ENCODE measurements at regions not wholly inside any gene's neighbourhood (a gene's known extent, or its start where the extent isn't known, plus 50 kb on each side); places are given as distances from the start of the nearest gene placed in this dataset.
"Not testable (repeated sequence)": the region's sequence is repeated elsewhere in the genome, so short reads cannot be mapped to it uniquely, and the experiment has no call there.

DNA sequence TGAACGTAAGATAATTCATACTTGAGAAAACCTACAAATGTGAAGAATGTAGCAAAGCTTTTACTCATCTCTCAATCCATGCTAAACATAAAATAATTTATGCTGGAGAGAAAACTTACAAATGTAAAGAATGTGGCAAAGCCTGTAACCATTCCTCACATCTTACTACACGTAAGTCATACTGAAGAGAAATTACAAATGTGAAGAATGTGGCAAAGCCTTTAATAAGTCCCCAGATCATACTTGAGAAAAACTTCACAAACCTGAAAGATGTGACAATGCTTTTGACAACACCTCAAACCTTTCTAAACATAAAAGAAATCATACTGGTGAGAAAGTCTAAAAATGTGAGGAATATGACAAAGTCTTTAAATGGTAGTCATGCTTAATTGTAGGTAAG, 89.4 kb downstream of the ZNF675 start:
- no peaks in the 10 kb centered on the region for H3K27me3 ChIP-seq (ENCODE audit: control insufficient read depth, insufficient read depth, low read length)
- H3K27ac ChIP-seq (ENCODE audit: low read depth, low read length), result no peak overlapping the region
- ChIA-PET POLR2A (no interaction called here), CTCF (no interaction called here)
- no peak overlapping the region for H3K4me3 ChIP-seq (ENCODE audit: low read depth, low read length)
- TF ChIP-seq, protein P1, sequence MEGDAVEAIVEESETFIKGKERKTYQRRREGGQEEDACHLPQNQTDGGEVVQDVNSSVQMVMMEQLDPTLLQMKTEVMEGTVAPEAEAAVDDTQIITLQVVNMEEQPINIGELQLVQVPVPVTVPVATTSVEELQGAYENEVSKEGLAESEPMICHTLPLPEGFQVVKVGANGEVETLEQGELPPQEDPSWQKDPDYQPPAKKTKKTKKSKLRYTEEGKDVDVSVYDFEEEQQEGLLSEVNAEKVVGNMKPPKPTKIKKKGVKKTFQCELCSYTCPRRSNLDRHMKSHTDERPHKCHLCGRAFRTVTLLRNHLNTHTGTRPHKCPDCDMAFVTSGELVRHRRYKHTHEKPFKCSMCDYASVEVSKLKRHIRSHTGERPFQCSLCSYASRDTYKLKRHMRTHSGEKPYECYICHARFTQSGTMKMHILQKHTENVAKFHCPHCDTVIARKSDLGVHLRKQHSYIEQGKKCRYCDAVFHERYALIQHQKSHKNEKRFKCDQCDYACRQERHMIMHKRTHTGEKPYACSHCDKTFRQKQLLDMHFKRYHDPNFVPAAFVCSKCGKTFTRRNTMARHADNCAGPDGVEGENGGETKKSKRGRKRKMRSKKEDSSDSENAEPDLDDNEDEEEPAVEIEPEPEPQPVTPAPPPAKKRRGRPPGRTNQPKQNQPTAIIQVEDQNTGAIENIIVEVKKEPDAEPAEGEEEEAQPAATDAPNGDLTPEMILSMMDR (IDR thresholded peaks at IDR 0.05; ENCODE audit: low read depth, low read length), result no peak
- DNase-seq (ENCODE audit: low read depth, low spot score), result no peak
- peaks cover 7% of the 10 kb centered on the region; the same call in 1 of the 2 replicates for H3K9me3 ChIP-seq (ENCODE audit: control insufficient read depth, insufficient read depth, low read length)

DNA sequence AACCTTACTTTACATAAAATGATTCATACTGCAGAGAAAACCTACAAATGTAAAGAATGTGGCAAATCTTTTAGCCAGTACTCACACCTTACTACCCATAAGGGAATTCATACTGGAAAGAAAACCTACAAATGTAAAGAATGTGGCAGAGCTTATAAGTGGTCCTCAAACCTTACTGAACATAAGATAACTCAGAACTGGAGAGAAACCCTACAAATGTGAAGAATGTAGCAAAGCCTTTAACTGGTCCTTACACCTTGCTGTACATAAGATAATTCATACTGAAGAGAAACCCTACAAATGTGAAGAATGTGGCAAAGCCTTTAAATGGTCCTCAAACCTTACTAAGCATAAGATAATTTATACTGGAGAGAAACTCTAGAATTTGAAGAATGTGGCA, 90.1 kb downstream of the ZNF675 start:
- POLR2A ChIA-PET, result no interaction called here
- TF ChIP-seq, protein P1 (IDR thresholded peaks at IDR 0.05; ENCODE audit: low read depth, low read length), result no peak

DNA sequence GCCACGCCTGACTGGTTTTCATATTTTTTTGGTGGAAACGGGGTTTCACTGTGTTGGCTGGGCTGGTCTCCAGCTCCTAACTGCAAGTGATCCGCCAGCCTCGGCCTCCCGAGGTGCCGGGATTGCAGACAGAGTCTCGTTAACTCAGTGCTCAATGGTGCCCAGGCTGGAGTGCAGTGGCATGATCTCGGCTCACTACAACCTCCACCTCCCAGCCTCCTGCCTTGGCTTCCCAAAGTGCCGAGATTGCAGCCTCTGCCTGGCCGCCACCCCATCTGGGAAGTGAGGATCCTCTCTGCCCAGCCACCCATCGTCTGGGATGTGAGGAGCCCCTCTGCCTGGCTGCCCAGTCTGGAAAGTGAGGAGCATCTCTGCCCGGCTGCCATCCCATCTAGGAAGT, 92.7 kb downstream of the ZNF675 start:
- H3K4me3 ChIP-seq (ENCODE audit: low read depth, low read length); H3K27me3 ChIP-seq (ENCODE audit: control insufficient read depth, insufficient read depth, low read length); H3K27ac ChIP-seq (ENCODE audit: low read depth, low read length); POLR2A ChIA-PET; DNase-seq (ENCODE audit: low read depth, low spot score); CTCF ChIA-PET: not testable (repeated sequence)
- peaks cover 13% of the 10 kb centered on the region for H3K9me3 ChIP-seq (ENCODE audit: control insufficient read depth, insufficient read depth, low read length)

More for the DNA sequence above, 90.1 kb downstream of the ZNF675 start:
- CTCF ChIA-PET, result no interaction called here
- H3K27ac ChIP-seq (ENCODE audit: low read depth, low read length), result no peak overlapping the region
- DNase-seq (ENCODE audit: low read depth, low spot score), result no peak
- no peaks in the 10 kb centered on the region for H3K27me3 ChIP-seq (ENCODE audit: control insufficient read depth, insufficient read depth, low read length)
- no peak overlapping the region for H3K4me3 ChIP-seq (ENCODE audit: low read depth, low read length)
- H3K9me3 ChIP-seq (ENCODE audit: control insufficient read depth, insufficient read depth, low read length), result peaks cover 10% of the 10 kb centered on the region

DNA sequence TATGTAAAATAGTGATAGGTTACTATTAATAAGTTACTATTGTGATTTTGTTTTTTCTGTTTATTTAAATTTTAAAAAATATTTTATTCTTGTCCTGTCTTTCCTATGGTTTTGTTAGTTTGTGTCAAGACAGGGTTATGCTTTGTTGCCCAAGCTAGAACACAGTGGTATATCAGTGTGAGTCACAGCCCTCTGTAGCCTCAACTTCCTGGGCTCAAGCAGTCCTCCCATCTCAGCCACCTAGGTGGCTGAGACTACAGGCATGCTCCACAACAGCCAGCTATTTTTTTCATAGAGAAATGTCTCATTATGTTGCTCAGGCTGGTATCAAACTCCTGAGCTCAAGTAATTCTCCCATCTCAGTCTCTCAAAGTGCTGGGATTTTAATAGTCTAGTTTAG, 99.5 kb downstream of the ZNF675 start:
- TF ChIP-seq, protein P1 (IDR thresholded peaks at IDR 0.05; ENCODE audit: low read depth, low read length), result no peak
- Histone ChIP-seq H3K9me3 (ENCODE audit: control insufficient read depth, insufficient read depth, low read length) (peaks cover 18% of the 10 kb centered on the region), H3K4me3 (ENCODE audit: low read depth, low read length) (no peak overlapping the region), H3K27me3 (ENCODE audit: control insufficient read depth, insufficient read depth, low read length) (no peaks in the 10 kb centered on the region), H3K27ac (ENCODE audit: low read depth, low read length) (no peak overlapping the region)
- DNase-seq (ENCODE audit: low read depth, low spot score), result no peak
- POLR2A ChIA-PET, result no interaction called here
- CTCF ChIA-PET, result no interaction called here

DNA sequence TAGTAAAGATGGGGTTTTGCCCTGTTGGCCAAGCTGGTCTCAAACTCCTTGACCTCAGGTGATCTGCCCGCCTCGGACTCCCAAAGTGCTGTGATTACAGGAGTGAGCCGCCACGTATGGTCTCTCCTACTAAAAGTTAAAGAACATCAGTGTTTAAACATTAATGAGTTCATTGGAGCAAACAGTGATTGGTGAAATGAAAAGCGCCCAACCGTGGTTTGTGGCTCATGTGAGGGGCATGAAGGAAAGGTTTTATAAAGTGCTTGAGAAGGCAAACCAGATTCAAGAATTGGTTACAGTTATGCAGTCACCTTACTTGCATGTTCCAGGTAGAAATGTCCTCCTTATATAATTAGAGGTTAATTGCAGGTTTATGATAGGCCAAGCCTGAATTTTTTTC, 109.5 kb downstream of the ZNF675 start:
- CTCF ChIA-PET, result no interaction called here
- Histone ChIP-seq H3K9me3 (ENCODE audit: control insufficient read depth, insufficient read depth, low read length) (peaks cover 5% of the 10 kb centered on the region), H3K27me3 (ENCODE audit: control insufficient read depth, insufficient read depth, low read length) (no peaks in the 10 kb centered on the region), H3K27ac (ENCODE audit: low read depth, low read length) (no peak overlapping the region), H3K4me3 (ENCODE audit: low read depth, low read length) (no peak overlapping the region)
- no peak for DNase-seq (ENCODE audit: low read depth, low spot score)
- POLR2A ChIA-PET, result no interaction called here
- TF ChIP-seq, protein P1 (IDR thresholded peaks at IDR 0.05; ENCODE audit: low read depth, low read length), result no peak

DNA sequence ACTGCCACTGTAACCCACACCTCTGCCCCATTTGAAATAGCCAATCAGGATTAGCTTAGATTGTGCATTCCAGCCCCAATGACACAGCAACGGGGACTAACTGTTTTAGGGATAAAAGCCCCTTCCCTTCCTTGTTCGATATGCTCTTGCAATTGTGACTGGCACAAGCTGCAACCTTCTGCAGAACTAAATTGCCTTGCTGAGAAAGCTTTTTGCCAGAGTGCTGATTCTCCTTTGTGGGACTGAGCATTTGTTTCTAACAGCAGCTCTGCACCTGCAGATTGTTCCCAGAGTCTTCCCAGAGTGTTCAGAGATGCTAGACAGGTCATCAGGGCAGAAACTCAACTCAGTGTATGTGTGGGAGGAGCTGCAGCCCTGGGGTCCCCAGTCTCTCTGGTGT, 115.8 kb downstream of the ZNF675 start:
- ChIA-PET POLR2A (no interaction called here), CTCF (no interaction called here)
- DNase-seq (ENCODE audit: low read depth, low spot score), result no peak
- Histone ChIP-seq H3K9me3 (ENCODE audit: control insufficient read depth, insufficient read depth, low read length) (peaks cover 43% of the 10 kb centered on the region), H3K27me3 (ENCODE audit: control insufficient read depth, insufficient read depth, low read length) (no peaks in the 10 kb centered on the region), H3K4me3 (ENCODE audit: low read depth, low read length) (no peak overlapping the region), H3K27ac (ENCODE audit: low read depth, low read length) (no peak overlapping the region)
- TF ChIP-seq, protein P1 (IDR thresholded peaks at IDR 0.05; ENCODE audit: low read depth, low read length), result no peak

DNA sequence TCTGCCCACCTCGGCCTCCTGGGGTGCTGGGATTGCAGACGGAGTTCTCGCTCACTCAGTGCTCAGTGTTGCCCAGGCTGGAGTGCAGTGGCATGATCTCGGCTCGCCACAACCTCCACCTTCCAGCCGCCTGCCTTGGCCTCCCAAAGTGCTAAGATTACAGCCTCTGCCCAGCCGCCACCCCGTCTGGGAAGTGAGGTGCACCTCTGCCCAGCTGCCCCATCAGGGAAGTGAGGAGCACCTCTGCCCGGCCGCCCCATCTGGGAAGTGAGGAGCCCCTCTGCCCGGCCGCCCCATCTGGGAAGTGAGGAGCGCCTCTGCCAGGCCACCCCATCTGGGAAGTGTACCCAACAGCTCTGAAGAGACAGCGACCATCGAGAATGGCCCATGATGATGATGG, 118.9 kb downstream of the ZNF675 start:
- DNase-seq (ENCODE audit: low read depth, low spot score); H3K4me3 ChIP-seq (ENCODE audit: low read depth, low read length); H3K27me3 ChIP-seq (ENCODE audit: control insufficient read depth, insufficient read depth, low read length); POLR2A ChIA-PET; CTCF ChIA-PET; H3K27ac ChIP-seq (ENCODE audit: low read depth, low read length): not testable (repeated sequence)
- peaks cover 53% of the 10 kb centered on the region for H3K9me3 ChIP-seq (ENCODE audit: control insufficient read depth, insufficient read depth, low read length)

Measured in AG04450 (cell line).